NCI-H82 treated with DMSO at 0.1 percent for 48 hours (cell line): ENCODE measurements at regions not wholly inside any gene's neighbourhood (a gene's known extent, or its start where the extent isn't known, plus 50 kb on each side); places are given as distances from the start of the nearest gene placed in this dataset.
"Not testable (repeated sequence)": the region's sequence is repeated elsewhere in the genome, so short reads cannot be mapped to it uniquely, and the experiment has no call there.

ENCODE experiments used
- DNase-seq: peaks from one replicate; lab custom pipeline; 2025; ENCODE audit not compliant: unreplicated experiment; lab: John Stamatoyannopoulos, UW

DNA sequence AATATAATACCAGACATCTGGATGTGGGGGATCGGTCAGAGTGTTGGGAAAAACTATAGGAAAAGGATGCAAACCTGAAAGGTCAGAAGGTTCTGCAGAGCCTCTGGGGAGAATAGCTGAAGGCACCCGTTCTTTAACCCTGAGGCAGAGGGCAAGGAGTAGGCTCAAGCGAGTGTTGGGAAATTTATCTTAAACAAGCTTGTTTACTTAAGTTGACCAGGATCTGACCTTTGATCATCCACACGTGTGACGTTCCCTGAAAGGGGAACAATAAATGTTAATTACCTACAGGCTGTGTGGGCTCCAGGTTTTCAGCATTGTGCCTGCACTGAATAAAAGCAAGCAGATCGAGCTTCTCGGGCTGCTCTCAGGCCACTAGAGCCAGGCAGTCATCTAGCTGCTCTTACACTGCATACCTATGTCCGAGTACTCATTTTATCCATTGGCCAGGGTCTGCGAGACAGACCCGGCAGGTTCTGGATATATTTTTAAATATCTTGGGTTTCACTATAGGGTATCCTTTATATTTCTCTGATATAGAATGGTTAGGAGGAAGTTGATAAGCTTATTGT lies 400.6 kb upstream of the CHST9 start:
- DNase-seq: no peak

DNA sequence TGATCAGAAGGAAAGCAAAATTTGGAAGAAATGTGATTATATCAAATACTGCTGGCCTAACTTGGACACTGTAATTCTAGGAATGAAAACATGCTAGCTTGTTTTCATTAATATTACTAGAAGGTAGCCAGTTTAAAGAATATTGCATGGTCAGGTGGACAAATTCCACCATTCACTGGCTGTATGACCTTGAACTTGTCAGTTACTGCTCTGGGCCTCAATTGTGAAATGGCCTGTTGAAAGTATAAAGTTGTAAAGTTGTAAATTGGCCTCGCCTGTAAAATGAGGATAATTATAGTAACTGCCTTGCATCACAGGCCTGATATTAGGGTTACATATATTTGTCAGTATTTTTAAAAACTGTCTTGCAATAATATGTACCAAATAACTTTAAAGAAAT lies 398.4 kb upstream of the CHST9 start:
- DNase-seq: no peak

- DNase-seq: no peak
Observed at GRCh38 chr18:27582760-27583412, 397.8 kb upstream of the CHST9 start.

- no peak for DNase-seq
Observed at GRCh38 chr18:27581296-27581904, 396.3 kb upstream of the CHST9 start.

DNA sequence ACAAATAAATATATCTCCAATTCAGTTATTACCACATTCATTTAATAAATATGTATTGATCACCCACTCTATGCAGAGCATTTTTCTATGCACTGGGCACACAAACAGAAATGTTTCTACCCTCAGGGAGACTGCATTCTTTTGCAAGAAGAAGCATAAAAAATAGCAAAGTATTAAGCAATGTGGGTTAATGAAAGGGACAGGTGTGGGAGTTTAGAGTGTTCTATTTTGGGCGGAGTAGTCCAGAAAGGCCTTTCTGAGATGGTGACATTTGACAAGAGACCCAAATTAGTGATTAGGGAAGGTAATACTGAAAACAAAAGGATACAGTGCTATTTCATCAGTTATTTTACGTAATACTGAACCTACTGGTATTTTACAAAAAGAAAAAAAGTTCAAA lies 394.3 kb upstream of the CHST9 start:
- no peak for DNase-seq

- no peak for DNase-seq
Observed at GRCh38 chr18:27577752-27578151, 392.6 kb upstream of the CHST9 start.

- no peak for DNase-seq
Observed at GRCh38 chr18:27577265-27577664, 392.2 kb upstream of the CHST9 start.

DNA sequence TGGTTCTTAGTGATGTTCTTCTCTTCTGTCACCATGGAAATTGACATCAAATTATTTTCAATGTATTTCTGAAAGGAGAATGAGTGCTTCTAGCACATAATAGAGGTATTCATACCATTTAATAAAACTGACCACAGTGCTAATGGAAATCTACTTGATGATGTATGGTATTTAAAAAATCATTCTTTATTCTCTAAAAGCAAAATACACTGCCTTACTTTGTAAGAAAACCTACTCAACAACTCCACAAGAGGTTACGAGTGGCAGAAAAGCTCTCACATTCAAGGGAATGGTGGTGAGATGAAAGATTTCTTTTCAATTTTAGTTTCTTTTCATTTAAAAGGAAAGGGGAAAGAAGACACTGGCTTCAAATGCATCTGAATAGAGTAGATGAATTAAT lies 382.3 kb upstream of the CHST9 start:
- no peak for DNase-seq

- no peak for DNase-seq
Observed at GRCh38 chr18:27564066-27564465, 379.0 kb upstream of the CHST9 start.

- DNase-seq: no peak
Observed at GRCh38 chr18:27558388-27559155, 373.5 kb upstream of the CHST9 start.

GRCh38 chr18:27556741-27557140 lies 371.6 kb upstream of the CHST9 start:
- DNase-seq: no peak

GRCh38 chr18:27549335-27550039 lies 364.4 kb upstream of the CHST9 start:
- DNase-seq: no peak

GRCh38 chr18:27546991-27547390 lies 361.9 kb upstream of the CHST9 start:
- no peak for DNase-seq

DNA sequence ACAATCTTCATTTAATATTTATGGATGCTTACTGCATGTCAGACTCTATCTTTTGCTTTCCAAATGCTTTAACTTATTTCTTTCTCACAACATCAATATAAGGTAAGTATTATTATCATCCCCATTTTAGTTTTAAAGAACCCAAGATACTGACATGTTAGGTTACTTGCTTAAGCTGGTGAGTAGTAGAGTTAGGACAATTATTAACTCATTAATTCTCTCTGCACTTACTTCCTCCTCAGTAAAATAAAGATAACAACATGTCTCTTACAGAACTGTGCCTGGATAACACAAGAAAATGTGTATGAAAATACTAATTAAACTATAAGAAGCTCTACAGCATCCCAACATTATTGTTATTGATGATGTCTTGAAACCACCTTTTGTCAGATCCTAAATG lies 359.1 kb upstream of the CHST9 start:
- DNase-seq: no peak

DNA sequence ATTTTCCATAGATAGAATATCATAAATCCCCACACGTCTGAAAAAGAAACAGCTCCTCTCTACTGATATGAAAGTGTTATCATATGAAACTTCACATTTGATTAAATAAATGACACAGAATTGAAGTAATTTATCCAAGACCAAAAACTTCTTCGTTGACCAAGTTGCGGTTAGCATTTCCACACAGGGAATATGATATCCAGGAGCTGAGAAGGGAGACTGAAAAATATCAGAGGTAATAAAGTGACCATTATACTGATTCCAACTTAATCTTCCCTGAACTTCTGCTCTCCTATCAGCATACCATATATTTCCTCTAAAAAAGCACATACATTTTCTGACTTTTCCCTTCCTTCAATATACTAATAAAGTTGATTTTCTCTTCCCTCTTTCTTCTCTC lies 356.2 kb upstream of the CHST9 start:
- DNase-seq: no peak

DNA sequence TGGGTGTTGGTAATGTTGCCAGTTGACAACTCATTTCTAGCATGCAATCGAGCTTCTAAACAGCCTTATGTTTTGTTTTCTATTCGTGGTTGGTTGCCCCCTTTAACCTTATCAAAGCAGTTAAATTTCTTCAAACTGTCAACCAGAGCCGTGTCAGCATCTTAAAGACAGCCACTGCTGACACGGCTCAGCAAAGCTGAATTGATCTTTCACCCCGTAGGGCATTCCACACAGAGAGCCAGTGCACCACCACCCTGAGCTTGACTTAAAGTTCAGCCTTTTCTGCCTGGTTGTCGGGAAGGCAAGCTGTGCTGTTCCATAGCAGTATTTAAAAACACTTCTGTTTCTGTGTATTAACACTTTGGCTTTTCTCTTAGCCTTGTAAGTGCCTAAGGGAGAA lies 355.0 kb upstream of the CHST9 start:
- DNase-seq: no peak

DNA sequence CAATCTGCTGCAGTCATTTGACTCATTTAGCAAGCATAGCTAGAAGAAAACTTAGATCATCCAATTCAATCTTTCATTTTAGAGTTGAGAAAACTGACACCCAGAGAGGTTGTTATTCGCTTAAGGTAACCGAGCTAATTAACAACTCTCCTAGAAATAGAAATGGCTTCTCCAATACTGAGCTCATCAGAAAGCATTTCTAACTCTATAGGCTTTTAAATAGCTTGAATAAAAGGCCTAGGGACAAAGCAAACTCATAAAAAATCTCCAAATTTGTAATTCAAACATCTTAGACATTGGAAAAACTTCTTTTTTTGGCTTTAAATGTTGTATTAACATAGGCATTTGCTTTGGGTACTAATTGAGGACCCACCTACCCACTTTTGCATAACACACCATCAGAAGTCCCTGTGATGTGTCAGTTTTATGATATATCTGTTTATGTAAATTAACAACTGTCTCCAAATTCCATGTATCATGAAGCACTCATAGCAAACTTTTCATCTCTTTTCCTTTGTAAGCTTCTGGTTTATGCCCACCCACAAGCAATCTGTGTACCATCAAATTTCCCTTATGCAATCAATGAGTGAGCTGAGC lies 343.9 kb upstream of the CHST9 start:
- no peak for DNase-seq

DNA sequence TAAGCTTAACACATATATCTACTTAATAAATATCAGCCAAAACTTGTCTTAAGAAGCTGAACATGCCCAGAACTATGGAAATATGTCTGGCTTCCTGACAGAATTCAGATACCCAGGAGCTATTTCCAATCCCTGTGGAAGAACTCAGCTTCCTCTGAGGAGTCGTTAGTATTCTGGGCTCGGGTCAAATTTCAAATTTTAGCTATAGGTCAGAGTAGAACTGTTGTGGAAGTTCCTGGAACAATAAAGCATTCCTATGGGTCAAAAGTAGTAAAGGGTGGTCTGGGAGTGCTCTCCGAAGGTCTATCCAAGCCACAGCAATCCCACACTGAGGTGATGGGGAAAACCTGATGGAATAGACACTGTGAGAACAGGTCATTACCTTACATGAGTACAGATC lies 342.7 kb upstream of the CHST9 start:
- DNase-seq: no peak

DNA sequence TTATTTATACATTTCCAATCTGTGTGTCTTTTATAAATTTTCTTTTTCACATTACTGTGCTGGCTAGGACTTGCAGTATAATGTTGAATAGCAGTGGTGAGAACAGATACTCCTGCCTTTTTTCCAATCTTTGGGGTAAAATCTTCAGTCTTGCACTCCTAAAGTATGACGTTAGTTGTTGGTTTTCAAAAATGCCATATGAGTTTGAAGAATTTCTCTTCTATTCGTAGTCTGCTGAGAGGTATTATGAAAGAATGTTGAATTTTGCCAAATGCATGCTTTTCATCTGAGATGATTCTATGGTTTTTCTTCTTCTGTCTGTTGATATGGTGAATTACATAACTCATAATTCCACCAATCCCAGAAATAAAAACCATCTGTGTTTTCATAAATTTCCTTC lies 335.3 kb upstream of the CHST9 start:
- no peak for DNase-seq

- not testable (repeated sequence) for DNase-seq
Observed at GRCh38 chr18:27510036-27510633, 325.0 kb upstream of the CHST9 start.

DNA sequence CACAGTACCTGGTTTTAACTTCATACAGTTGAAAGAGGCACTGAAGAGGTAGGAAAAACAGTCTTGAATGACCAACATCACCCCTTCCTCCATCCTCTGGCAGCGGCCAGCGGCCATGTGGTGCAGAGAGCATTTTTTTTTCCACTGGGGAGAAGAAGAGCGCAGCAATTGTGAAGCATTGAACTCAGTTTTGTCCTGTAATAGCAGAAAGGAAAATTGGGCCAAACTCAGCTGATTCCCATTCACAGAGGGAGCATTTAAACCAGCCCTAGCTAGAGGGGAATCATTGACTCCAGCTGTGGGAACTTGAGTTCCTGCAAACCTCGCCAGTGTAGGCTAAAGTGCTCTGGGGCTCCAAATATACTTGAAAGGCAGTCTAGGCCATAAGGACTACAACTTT lies 316.6 kb upstream of the CHST9 start:
- DNase-seq: no peak
